Sigmoid colon (tissue), 6 donors: ENCODE measurements at regions not wholly inside any gene's neighbourhood (a gene's known extent, or its start where the extent isn't known, plus 50 kb on each side); places are given as distances from the start of the nearest gene placed in this dataset.

ENCODE experiments used
- DNase-seq: peaks from one replicate; pipeline ENCODE4 v3.0.0-alpha.2; 2019
- H3K27ac ChIP-seq, 4 donors: fragments of 200-600 bp; sonication (generic); one replicate each; pipeline ENCODE4 v1.5.1; 2016 to 2019; ENCODE audit warnings: mild to moderate bottlenecking in 1 of 4
- H3K27me3 ChIP-seq, 3 donors: fragments of 200-600 bp; sonication (generic); one replicate each; pipeline ENCODE4 v1.5.1; 2019; ENCODE audit warnings: mild to moderate bottlenecking in 1 of 3
- H3K36me3 ChIP-seq, 4 donors: fragments of 200-600 bp; sonication (generic); one replicate each; pipeline ENCODE4 v1.5.1; 2016 to 2019
- H3K4me1 ChIP-seq, 4 donors: fragments of 200-600 bp; sonication (generic); one replicate each; pipeline ENCODE4 v1.5.1; 2017 to 2019
- H3K4me3 ChIP-seq, 4 donors: fragments of 200-600 bp; sonication (generic); one replicate each; pipeline ENCODE4 v1.5.1; 2017 to 2019; ENCODE audit warnings: mild to moderate bottlenecking in 2 of 4, moderate library complexity in 1 of 4
- H3K9me3 ChIP-seq, 4 donors: fragments of 200-600 bp in 3 of 4; sonication (generic) in 3 of 4; one replicate each; pipeline versions ENCODE4 v1.5.1 to v1.6.1; 2013 to 2019
- CTCF ChIP-seq, 4 experiments: fragments of 450-650 bp in 3 of 4; fragments of 200-600 bp in 1 of 4; IDR thresholded peaks; one replicate each; pipeline ENCODE4 v1.5.1; 2016 to 2019; ENCODE audit warnings: antibody characterized with exemption in 4 of 4, mild to moderate bottlenecking in 3 of 4, moderate library complexity in 2 of 4
- EP300 ChIP-seq, 4 donors: sonication (generic); formaldehyde crosslinking; IDR thresholded peaks; one replicate each; pipeline ENCODE4 v1.6.1; 2017; ENCODE audit warnings: antibody characterized with exemption in 4 of 4
- POLR2A ChIP-seq, 2 donors: fragments of 450-650 bp; IDR thresholded peaks; one replicate each; pipeline ENCODE4 v1.6.1; 2016; ENCODE audit warnings: antibody characterized with exemption in 2 of 2, mild to moderate bottlenecking in 2 of 2, moderate library complexity in 2 of 2
- POLR2AphosphoS5 ChIP-seq, 4 donors: sonication (generic); formaldehyde crosslinking; IDR thresholded peaks; one replicate each; pipeline ENCODE4 v1.6.1; 2017; ENCODE audit warnings: antibody characterized with exemption in 4 of 4
- WGBS, 2 donors: extraction: QIAGEN DNeasy Blood & Tissue Kit; methylation state at CpG; one replicate each; pipeline ENCODE4 v1.1.7; 2013; 5-methylcytosine and 5-hydroxymethylcytosine counted together
- intact Hi-C: fragments of 100-400 bp; cut with DNase I; formaldehyde crosslinking; loops from one replicate; pipeline ENCODE4 v1.15.1; 2023
- donor health status: healthy with polysubstance abuse.
- donor health status: healthy.

- Histone ChIP-seq H3K27ac (no peak overlapping the region), H3K4me3 (no peak overlapping the region), H3K9me3 (no peaks in the 10 kb centered on the region), H3K27me3 (no peaks in the 10 kb centered on the region), H3K36me3 (no peaks in the 10 kb centered on the region), H3K4me1 (no peaks in the 10 kb centered on the region)
- DNase-seq, result no peak
- WGBS, 2 donors, result 93 to 97% methylated on average over 3 of the region's 3 CpGs
- intact Hi-C loops, result no loop called here
- TF ChIP-seq POLR2A (IDR thresholded peaks at IDR 0.05), result no peak
- TF ChIP-seq EP300 (IDR thresholded peaks at IDR 0.05), result no peak
- TF ChIP-seq CTCF (IDR thresholded peaks at IDR 0.05), result no peak
- TF ChIP-seq POLR2AphosphoS5 (IDR thresholded peaks at IDR 0.05), result no peak
These were observed 758.4 kb upstream of the SEMA6A start for GRCh38 chr5:117333011-117333410.

- TF ChIP-seq POLR2AphosphoS5 (IDR thresholded peaks at IDR 0.05), result no peak
- no peak for TF ChIP-seq EP300 (IDR thresholded peaks at IDR 0.05)
- TF ChIP-seq POLR2A (IDR thresholded peaks at IDR 0.05), result no peak
- TF ChIP-seq CTCF (IDR thresholded peaks at IDR 0.05), result no peak
- Histone ChIP-seq H3K27me3 (no peaks in the 10 kb centered on the region), H3K9me3 (no peaks in the 10 kb centered on the region), H3K4me1 (no peaks in the 10 kb centered on the region), H3K4me3 (no peak overlapping the region), H3K27ac (no peak overlapping the region), H3K36me3 (no peaks in the 10 kb centered on the region)
- 88 to 93% methylated on average over 1 of the region's 1 CpG for WGBS, 2 donors
- DNase-seq, result no peak
- intact Hi-C loops, result no loop called here
These were observed 757.7 kb upstream of the SEMA6A start for GRCh38 chr5:117332341-117332740.

GRCh38 chr5:117327511-117327910 lies 752.9 kb upstream of the SEMA6A start:
- no peak for DNase-seq
- no peaks in the 10 kb centered on the region for H3K4me1 ChIP-seq
- no peak overlapping the region for H3K27ac ChIP-seq
- no peak overlapping the region for H3K4me3 ChIP-seq
- 60 to 62% methylated on average over 1 of the region's 1 CpG for WGBS, 2 donors
- TF ChIP-seq POLR2A (IDR thresholded peaks at IDR 0.05) (no peak), CTCF (IDR thresholded peaks at IDR 0.05) (no peak), POLR2AphosphoS5 (IDR thresholded peaks at IDR 0.05) (no peak)
- H3K27me3 ChIP-seq, result no peaks in the 10 kb centered on the region
- intact Hi-C loops, result no loop called here
- H3K9me3 ChIP-seq, result no peaks in the 10 kb centered on the region
- no peaks in the 10 kb centered on the region for H3K36me3 ChIP-seq

GRCh38 chr5:117326997-117327396 lies 752.4 kb upstream of the SEMA6A start:
- Histone ChIP-seq H3K27ac (no peak overlapping the region), H3K27me3 (no peaks in the 10 kb centered on the region), H3K36me3 (no peaks in the 10 kb centered on the region), H3K9me3 (no peaks in the 10 kb centered on the region), H3K4me3 (no peak overlapping the region), H3K4me1 (no peaks in the 10 kb centered on the region)
- intact Hi-C loops, result no loop called here
- DNase-seq, result no peak
- 69 to 94% methylated on average over 2 of the region's 2 CpGs for WGBS, 2 donors
- no peak for TF ChIP-seq EP300 (IDR thresholded peaks at IDR 0.05)
- TF ChIP-seq POLR2A (IDR thresholded peaks at IDR 0.05), result no peak
- TF ChIP-seq POLR2AphosphoS5 (IDR thresholded peaks at IDR 0.05), result no peak
- TF ChIP-seq CTCF (IDR thresholded peaks at IDR 0.05), result no peak

GRCh38 chr5:117318528-117318927 lies 743.9 kb upstream of the SEMA6A start:
- Histone ChIP-seq H3K27ac (no peak overlapping the region), H3K27me3 (no peaks in the 10 kb centered on the region), H3K36me3 (no peaks in the 10 kb centered on the region), H3K4me1 (no peaks in the 10 kb centered on the region), H3K4me3 (no peak overlapping the region), H3K9me3 (no peaks in the 10 kb centered on the region)
- no peak for TF ChIP-seq POLR2A (IDR thresholded peaks at IDR 0.05)
- no peak for TF ChIP-seq CTCF (IDR thresholded peaks at IDR 0.05)
- no peak for TF ChIP-seq EP300 (IDR thresholded peaks at IDR 0.05)
- TF ChIP-seq POLR2AphosphoS5 (IDR thresholded peaks at IDR 0.05), result no peak
- no peak for DNase-seq
- intact Hi-C loops, result no loop called here
- WGBS, 2 donors, result 66 to 75% methylated on average over 2 of the region's 2 CpGs
